Urinary bladder (tissue), 3 donors: ENCODE measurements at regions not wholly inside any gene's neighbourhood (a gene's known extent, or its start where the extent isn't known, plus 50 kb on each side); places are given as distances from the start of the nearest gene placed in this dataset.
"Not testable (repeated sequence)": the region's sequence is repeated elsewhere in the genome, so short reads cannot be mapped to it uniquely, and the experiment has no call there.

Experiments used
- DNase-seq: peaks from one replicate; pipeline ENCODE4 v3.0.0-alpha.2; 2015; ENCODE audit errors: extremely low spot score
- H3K27ac ChIP-seq: one replicate; pipeline ENCODE4 v1.5.1; 2013; ENCODE audit warnings: low read depth, mild to moderate bottlenecking, moderate library complexity
- H3K36me3 ChIP-seq: one replicate; pipeline ENCODE4 v1.6.1; 2013; ENCODE audit warnings: mild to moderate bottlenecking, moderate library complexity; ENCODE audit not compliant: insufficient read depth
- H3K4me1 ChIP-seq: one replicate; pipeline ENCODE4 v1.6.1; 2013; ENCODE audit warnings: mild to moderate bottlenecking, moderate library complexity; ENCODE audit not compliant: insufficient read depth
- H3K4me3 ChIP-seq: one replicate; pipeline ENCODE4 v1.5.1; 2013; ENCODE audit warnings: low read depth, low read length
- WGBS: extraction: QIAGEN DNeasy Blood & Tissue Kit; methylation state at CpG from one replicate; pipeline ENCODE4 v1.1.7; 2013; 5-methylcytosine and 5-hydroxymethylcytosine counted together
- donor health status: healthy with polysubstance abuse.
- donor health status: healthy.

DNA sequence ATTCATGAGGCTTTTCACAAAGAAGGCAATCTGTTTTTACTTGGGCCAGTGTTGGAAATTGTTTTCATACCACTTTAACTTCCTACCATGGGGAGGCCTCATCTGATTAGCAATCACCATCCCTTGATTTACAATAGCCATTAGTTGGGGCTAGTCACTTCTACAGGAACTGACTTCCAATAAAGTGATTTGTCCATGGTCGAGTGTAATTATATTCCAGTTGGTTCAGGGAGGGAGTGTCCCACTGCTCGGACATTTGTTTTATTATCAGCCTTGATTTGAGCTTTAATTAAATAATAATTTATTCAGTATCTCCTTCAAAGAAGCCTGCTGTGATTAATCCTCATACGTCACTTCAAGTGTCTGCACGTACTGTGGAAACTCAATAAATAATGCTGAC lies 233.9 kb upstream of the CNTNAP5 start:
- Histone ChIP-seq H3K4me1 (no peaks in the 10 kb centered on the region), H3K27ac (no peak overlapping the region), H3K36me3 (no peaks in the 10 kb centered on the region), H3K4me3 (no peak overlapping the region)
- no peak for DNase-seq
- 82% methylated on average over 4 of the region's 4 CpGs for WGBS

DNA sequence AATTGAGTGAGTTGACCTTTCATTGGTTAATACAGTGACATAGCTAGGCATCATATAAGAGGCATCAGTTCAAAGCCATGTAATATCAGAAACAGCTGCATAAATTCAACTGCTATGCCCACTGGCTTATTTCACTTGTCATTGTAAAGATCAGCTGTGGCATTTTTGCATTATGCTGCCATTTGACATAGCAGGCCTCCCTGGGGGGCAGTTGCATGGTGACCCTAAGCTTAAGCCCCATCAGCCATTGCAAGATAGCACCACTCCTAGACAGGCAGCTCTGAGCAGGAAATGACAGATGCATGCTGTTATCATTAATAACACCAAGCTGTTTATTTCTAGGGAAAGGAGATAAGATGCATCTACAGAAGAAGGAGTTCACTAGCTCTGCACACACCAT lies 233.4 kb upstream of the CNTNAP5 start:
- no peak for DNase-seq
- Histone ChIP-seq H3K36me3 (no peaks in the 10 kb centered on the region), H3K27ac (no peak overlapping the region), H3K4me1 (no peaks in the 10 kb centered on the region), H3K4me3 (no peak overlapping the region)

DNA sequence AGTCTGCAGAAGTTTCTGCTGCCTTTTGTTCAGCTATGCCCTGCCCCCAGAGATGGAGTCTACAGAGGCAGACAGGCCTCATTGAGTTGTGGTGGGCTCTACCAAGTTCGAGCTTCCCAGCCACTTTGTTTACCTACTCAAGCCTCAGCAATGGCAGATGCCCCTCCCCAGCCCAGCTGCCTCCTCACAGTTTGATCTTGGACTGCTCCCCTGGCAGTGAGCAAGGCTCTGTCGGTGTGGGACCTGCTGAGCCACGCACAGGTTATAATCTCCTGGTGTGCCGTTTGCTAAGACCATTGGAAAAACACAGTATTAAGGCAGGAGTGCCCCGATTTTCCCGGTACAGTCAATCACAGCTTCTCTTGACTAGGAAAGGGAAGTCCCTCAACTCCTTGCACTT lies 221.0 kb upstream of the CNTNAP5 start:
- not testable (repeated sequence) for H3K4me1 ChIP-seq, DNase-seq
- WGBS = 85% methylated on average over 6 of the region's 6 CpGs

DNA sequence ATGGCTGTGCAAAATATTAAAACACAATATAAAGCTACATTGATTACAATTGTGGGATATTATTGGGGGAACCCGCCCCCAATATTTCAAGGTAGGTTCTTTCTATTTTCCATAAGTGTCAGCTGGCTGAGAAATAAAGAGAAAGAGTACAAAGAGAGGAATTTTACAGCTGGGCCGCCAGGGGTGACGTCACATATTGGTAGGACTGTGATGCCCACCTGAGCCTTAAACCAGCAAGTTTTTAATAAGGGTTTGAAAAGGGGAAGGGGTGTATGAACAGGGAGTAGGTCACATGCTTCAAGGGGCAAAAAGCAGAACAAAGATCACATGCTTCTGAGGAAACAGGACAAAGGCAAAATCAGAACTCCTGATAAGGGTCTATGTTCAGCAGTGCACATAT lies 219.3 kb upstream of the CNTNAP5 start:
- 77% methylated on average over 3 of the region's 3 CpGs for WGBS

More for the DNA sequence above, 221.0 kb upstream of the CNTNAP5 start:
- not testable (repeated sequence) for H3K36me3 ChIP-seq, H3K4me3 ChIP-seq, H3K27ac ChIP-seq

DNA sequence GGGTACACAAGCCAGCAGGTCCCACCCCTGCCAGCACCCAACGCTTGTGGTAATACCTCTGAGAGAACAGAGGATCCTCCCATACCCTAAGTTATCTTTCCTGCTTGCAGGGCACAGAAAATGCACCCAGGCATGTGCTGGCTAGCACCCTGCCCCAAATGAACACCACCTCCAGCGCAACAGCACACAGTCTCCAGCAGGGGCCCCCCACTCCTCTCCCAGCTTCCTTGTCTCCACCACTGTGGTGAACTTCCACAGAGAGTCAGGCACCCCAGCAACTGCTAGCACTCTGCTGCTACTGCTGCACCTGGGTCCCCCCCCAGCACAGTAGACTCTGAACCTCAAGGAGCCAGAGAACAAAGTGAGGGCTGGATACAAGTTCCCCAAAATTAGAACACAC lies 216.8 kb upstream of the CNTNAP5 start:
- no peak for DNase-seq
- 94% methylated on average over 2 of the region's 2 CpGs for WGBS
- H3K4me1 ChIP-seq = no peaks in the 10 kb centered on the region
- H3K4me3 ChIP-seq = no peak overlapping the region
- H3K27ac ChIP-seq = no peak overlapping the region
- H3K36me3 ChIP-seq = no peaks in the 10 kb centered on the region

More for the DNA sequence above, 219.3 kb upstream of the CNTNAP5 start:
- DNase-seq, H3K27ac ChIP-seq, H3K4me3 ChIP-seq, H3K36me3 ChIP-seq, H3K4me1 ChIP-seq: not testable (repeated sequence)

DNA sequence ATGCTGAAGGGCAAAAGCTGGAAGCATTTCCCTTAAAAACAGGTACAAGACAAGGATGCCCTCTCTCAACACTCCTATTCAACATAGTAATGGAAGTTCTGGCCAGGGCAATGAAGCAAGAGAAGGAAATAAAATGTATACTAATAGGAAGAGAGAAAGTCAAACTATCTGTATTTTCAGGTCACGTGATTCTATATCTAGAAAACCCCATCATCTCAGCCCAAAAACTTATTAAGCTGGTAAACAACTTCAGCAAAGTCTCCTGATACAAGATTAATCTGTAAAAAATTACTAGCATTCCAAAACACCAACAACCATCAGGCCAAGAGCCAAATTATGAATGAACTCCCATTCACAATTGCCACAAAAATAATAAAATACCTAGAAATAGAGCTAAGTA lies 213.2 kb upstream of the CNTNAP5 start:
- DNase-seq = no peak
- Histone ChIP-seq H3K36me3 (no peaks in the 10 kb centered on the region), H3K4me3 (no peak overlapping the region), H3K4me1 (no peaks in the 10 kb centered on the region), H3K27ac (no peak overlapping the region)
- WGBS = 91% methylated on average over 1 of the region's 1 CpG

DNA sequence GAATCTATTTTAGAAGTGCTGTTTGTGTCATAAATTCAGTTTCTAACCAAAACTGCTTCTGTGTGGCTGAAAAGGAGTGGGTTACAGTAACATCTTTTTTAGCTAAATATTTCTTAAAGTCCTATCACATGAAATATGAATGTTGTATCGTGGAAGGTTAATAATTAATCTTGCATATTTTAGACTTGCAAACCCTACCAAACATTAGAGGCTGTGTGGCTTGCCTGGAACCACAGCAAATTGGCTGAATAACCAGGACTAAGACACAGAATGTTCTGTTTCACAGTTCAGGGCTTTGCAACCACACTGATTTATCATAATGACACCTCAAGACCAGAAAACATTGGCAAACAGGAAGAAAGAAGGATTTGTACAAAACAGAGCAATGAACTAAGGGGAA lies 208.9 kb upstream of the CNTNAP5 start:
- Histone ChIP-seq H3K36me3 (no peaks in the 10 kb centered on the region), H3K27ac (no peak overlapping the region), H3K4me1 (no peaks in the 10 kb centered on the region), H3K4me3 (no peak overlapping the region)
- DNase-seq = no peak
- 91% methylated on average over 1 of the region's 1 CpG for WGBS

DNA sequence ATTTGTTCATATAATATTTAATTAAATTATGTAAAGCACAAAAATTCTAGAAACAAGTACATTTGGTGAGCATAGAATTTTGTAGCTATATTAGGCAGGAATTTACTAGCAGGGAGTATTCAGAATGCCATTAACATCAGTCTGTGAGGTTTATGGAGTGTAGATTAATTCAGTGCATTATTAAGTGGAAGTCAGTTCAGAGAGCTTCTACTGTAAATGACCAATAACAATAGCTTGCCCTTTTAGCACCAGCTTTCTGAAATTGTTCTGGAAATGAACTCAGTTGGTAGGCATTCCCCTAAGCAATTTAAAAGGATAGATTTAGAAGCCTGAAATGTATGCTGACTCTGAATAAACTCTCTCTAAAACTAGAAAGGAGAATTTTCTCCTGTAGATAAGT lies 208.2 kb upstream of the CNTNAP5 start:
- DNase-seq = no peak
- no peaks in the 10 kb centered on the region for H3K36me3 ChIP-seq
- no peak overlapping the region for H3K4me3 ChIP-seq
- no peak overlapping the region for H3K27ac ChIP-seq
- H3K4me1 ChIP-seq = no peaks in the 10 kb centered on the region

DNA sequence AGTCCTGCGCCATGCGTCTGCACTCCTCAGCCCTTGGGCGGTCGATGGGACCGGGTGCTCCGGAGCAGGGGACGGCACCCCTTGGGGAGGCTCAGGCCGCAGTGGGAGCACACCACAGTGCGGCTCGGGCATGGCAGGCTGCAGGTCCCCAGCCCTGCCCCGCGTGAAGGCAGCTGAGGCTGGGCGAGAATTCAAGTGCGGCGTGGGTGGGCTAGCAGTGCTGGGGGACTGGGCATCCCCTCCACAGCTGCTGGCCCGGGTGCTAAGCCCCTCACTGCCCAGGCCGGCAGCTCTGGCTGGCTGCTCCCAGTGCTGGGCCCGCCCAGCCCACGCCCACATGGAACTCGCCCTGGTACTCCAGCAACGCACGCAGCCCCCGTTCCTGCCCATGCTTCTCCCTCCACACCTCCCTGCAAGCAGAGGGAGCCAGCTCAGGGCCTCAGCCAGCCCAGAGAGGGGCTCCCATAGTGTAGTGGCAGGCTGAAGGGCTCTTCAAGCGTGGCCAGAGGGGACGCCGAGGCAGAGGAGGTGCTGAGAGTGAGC lies 198.3 kb upstream of the CNTNAP5 start:
- no peaks in the 10 kb centered on the region for H3K36me3 ChIP-seq
- no peak overlapping the region for H3K4me3 ChIP-seq
- no peaks in the 10 kb centered on the region for H3K4me1 ChIP-seq
- WGBS = 98% methylated on average over 26 of the region's 26 CpGs
- H3K27ac ChIP-seq = no peak overlapping the region
- no peak for DNase-seq

DNA sequence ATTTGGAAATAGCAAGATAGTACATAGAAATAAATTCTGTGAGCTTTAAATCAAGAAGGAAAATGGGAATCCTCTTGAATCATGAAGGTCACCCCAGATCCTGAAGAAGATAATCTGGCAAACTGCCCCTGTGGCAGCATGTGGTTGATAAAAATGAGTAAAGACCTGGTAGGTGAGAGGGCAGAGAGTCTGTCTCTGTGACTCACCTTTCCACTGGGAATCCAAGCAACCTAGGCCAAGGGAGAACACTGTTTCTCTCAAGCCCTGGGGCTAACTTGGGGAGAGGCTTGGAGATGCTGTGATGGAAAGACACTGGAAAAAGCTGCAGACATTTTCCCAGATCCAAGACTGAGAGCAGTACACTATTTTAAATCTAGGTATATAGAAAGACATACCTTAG lies 185.8 kb upstream of the CNTNAP5 start:
- Histone ChIP-seq H3K27ac (no peak overlapping the region), H3K36me3 (no peaks in the 10 kb centered on the region), H3K4me3 (no peak overlapping the region), H3K4me1 (no peaks in the 10 kb centered on the region)
- DNase-seq = no peak

DNA sequence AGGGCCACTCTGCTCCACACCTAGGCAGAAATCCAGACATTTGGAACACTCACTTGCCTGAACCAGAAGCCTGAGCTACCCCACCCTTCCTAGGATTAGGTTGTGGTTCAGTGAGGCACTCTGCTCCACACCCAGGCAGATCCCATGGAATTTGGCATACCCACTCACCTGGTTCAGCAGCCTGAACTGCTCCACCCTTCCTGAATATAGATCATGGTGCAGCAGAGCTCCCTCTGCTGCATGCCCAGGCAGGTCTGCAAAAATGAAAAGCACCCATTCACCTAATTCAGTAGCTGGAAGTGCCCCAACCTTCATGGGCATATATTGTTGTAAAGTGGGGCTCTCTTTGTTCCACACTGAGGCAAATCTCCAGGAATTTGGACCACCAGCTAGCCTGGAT lies 185.1 kb upstream of the CNTNAP5 start:
- no peak overlapping the region for H3K27ac ChIP-seq

DNA sequence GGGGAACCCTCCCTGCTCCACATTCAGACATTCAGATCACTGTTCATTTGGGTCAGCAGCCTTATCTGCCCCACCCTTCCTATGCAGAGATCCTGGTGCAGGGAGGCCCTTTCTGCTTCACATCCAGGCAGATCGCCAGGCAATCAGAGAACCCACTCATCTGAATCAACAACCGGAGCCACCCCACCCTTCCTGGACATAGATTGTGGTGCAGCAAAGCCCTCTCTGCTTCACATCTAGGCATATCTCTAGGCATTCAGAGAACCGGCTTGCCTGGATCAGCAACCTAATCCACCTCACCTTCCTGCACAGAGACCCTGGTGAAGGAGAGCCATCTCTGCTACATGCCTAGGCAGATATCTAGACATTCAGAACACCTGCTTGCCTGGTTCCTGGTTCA lies 184.5 kb upstream of the CNTNAP5 start:
- DNase-seq = no peak
- Histone ChIP-seq H3K36me3 (no peaks in the 10 kb centered on the region), H3K4me1 (no peaks in the 10 kb centered on the region), H3K27ac (no peak overlapping the region), H3K4me3 (no peak overlapping the region)
- 92% methylated on average over 3 of the region's 3 CpGs for WGBS

More for the DNA sequence above, 185.1 kb upstream of the CNTNAP5 start:
- no peak overlapping the region for H3K4me3 ChIP-seq
- H3K4me1 ChIP-seq = no peaks in the 10 kb centered on the region
- no peaks in the 10 kb centered on the region for H3K36me3 ChIP-seq
- no peak for DNase-seq

DNA sequence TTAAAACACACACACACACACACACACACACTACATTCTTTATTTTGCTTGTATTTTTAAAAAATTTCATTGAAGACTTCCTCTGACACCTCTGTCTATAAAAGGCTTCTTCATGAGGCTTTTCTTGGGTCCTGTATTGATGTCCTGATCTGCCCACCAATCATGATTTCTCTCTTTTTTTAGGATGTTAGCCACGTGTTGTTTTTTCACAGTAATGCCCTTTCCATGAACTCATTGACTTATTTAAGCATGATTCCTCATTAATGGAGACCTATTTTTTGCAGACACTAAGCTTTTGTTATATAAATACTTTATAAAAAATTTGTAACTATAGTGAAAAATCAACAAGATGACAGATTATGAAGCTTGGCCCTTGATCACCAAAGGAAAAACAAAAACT lies 173.8 kb upstream of the CNTNAP5 start:
- WGBS = 48% methylated on average over 1 of the region's 1 CpG
- Histone ChIP-seq H3K4me3 (no peak overlapping the region), H3K36me3 (no peaks in the 10 kb centered on the region), H3K4me1 (no peaks in the 10 kb centered on the region), H3K27ac (no peak overlapping the region)
- DNase-seq = no peak

DNA sequence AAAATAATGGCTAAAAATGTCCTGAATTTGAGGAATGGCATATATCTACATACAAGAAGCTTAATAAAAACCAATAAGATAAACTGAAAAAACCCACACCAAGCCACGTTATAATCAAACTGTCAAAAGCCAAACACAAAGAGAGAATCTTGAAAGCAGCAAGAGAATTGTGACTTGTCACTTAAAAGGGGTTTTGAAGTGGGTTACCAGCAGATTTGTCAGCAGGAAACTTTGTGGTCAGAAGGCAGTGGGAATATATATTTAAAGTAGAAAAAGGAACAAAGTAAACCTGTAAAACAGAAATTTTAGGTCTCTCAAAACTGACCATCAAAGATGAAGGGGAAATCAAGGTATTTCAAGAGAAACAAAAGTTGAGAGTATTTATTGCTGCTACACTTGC lies 171.9 kb upstream of the CNTNAP5 start:
- WGBS = 46% methylated on average over 1 of the region's 1 CpG

DNA sequence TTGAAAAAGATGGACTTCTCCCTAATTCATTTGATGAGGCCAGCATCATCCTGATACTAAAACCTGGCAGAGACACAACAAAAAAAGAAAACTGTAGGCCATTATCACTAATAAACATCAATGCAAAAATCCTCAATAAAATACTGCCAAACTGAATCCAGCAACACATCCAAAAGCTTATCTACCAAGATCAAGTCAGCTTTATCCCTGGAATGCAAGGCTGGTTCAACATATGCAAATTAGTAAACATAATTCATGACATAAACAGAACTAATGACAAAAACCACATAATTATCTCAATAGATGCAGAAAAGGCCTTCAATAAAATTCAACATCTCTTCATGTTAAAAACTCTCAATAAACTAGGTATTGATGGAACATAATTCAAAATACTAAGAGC lies 166.1 kb upstream of the CNTNAP5 start:
- H3K4me3 ChIP-seq, H3K27ac ChIP-seq, H3K36me3 ChIP-seq, H3K4me1 ChIP-seq, DNase-seq: not testable (repeated sequence)

More for the DNA sequence above, 171.9 kb upstream of the CNTNAP5 start:
- no peak for DNase-seq
- Histone ChIP-seq H3K4me1 (no peaks in the 10 kb centered on the region), H3K4me3 (no peak overlapping the region), H3K27ac (no peak overlapping the region), H3K36me3 (no peaks in the 10 kb centered on the region)
